Upper lobe of left lung (tissue), 4 donors: ENCODE measurements at regions not wholly inside any gene's neighbourhood (a gene's known extent, or its start where the extent isn't known, plus 50 kb on each side); places are given as distances from the start of the nearest gene placed in this dataset.

Source experiments
- EP300 ChIP-seq, 4 donors: sonication (generic); formaldehyde crosslinking; IDR thresholded peaks; one replicate each; pipeline ENCODE4 v1.5.1; 2017; ENCODE audit warnings: antibody characterized with exemption in 4 of 4, control low read depth in 2 of 4
- POLR2A ChIP-seq, 4 donors: fragments of 450-650 bp; IDR thresholded peaks; one replicate each; pipeline ENCODE4 v1.5.1; 2016 to 2017; ENCODE audit warnings: antibody characterized with exemption in 4 of 4, mild to moderate bottlenecking in 2 of 4
- POLR2AphosphoS5 ChIP-seq, 2 donors: sonication (generic); formaldehyde crosslinking; IDR thresholded peaks; one replicate each; pipeline ENCODE4 v1.5.1; 2017; ENCODE audit warnings: antibody characterized with exemption in 2 of 2
- TF ChIP-seq, protein P1 (sequence below), 6 experiments: fragments of 450-650 bp in 4 of 6; fragments of 200-600 bp in 2 of 6; sonication (generic) in 2 of 6; IDR thresholded peaks; one replicate each; pipeline ENCODE4 v1.5.1; 2016 to 2019; ENCODE audit warnings: antibody characterized with exemption in 6 of 6

DNA sequence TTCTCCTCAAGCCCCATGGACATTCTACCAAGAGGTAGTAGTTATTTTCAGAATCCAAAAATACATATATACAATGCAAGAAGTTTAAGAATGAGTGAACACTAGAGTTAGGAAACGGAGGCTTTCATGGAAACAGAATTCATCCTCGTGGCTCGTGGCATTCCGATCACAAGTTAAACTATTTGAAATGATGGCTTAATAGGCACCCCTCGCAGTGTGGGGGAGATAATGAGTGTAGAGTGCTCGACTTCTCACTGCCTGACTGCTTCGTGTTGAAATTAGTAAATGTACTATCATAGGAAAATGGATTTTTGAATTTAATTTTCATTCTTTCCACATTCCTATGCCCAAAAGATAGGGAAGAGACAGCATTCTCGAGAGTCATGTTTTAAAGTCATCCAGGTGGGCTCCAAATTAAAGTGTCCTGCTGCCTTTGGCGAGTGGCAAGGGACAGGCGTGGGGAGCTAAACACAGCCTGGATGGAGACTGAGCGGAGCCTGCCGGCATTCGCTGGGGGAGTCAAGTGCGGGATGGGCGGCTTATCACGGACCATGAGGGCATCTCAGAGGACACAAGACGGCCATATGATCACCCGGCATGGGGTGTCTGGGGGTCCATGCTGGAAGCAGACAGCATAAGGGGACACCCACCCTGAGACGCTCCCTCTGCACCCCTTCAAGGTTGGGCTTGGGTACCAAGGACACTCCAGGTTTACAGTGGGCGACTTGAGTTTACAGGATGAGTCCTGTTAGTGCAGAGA, 165.2 kb downstream of the TEX29 start:
- TF ChIP-seq POLR2A (IDR thresholded peaks at IDR 0.05): no peak
- TF ChIP-seq, protein P1, sequence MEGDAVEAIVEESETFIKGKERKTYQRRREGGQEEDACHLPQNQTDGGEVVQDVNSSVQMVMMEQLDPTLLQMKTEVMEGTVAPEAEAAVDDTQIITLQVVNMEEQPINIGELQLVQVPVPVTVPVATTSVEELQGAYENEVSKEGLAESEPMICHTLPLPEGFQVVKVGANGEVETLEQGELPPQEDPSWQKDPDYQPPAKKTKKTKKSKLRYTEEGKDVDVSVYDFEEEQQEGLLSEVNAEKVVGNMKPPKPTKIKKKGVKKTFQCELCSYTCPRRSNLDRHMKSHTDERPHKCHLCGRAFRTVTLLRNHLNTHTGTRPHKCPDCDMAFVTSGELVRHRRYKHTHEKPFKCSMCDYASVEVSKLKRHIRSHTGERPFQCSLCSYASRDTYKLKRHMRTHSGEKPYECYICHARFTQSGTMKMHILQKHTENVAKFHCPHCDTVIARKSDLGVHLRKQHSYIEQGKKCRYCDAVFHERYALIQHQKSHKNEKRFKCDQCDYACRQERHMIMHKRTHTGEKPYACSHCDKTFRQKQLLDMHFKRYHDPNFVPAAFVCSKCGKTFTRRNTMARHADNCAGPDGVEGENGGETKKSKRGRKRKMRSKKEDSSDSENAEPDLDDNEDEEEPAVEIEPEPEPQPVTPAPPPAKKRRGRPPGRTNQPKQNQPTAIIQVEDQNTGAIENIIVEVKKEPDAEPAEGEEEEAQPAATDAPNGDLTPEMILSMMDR (IDR thresholded peaks at IDR 0.05): no peak
- TF ChIP-seq EP300 (IDR thresholded peaks at IDR 0.05): no peak
- TF ChIP-seq POLR2AphosphoS5 (IDR thresholded peaks at IDR 0.05): no peak
